ENCODE measurements at regions not wholly inside any gene's neighbourhood (a gene's known extent, or its start where the extent isn't known, plus 50 kb on each side); places are given as distances from the start of the nearest gene placed in this dataset.

GRCh38 chr5:2532809-2533208 lies 218.7 kb downstream of the IRX2 start:
- no peak for DNase-seq (ENCODE audit: low spot score)

GRCh38 chr5:2531318-2531717 lies 220.2 kb downstream of the IRX2 start:
- DNase-seq (ENCODE audit: low spot score): no peak

- no peak for DNase-seq (ENCODE audit: low spot score)
Measured at GRCh38 chr5:2530609-2531008, 220.9 kb downstream of the IRX2 start.

GRCh38 chr5:2529371-2530092 lies 221.9 kb downstream of the IRX2 start:
- no peak for DNase-seq (ENCODE audit: low spot score)

- DNase-seq (ENCODE audit: low spot score): no peak
Measured at GRCh38 chr5:2525351-2525750, 226.1 kb downstream of the IRX2 start.

GRCh38 chr5:2524620-2525019 lies 226.9 kb downstream of the IRX2 start:
- no peak for DNase-seq (ENCODE audit: low spot score)

- DNase-seq (ENCODE audit: low spot score): no peak
Measured at GRCh38 chr5:2523180-2523579, 228.3 kb downstream of the IRX2 start.

GRCh38 chr5:2522372-2522771 lies 229.1 kb downstream of the IRX2 start:
- no peak for DNase-seq (ENCODE audit: low spot score)

GRCh38 chr5:2519153-2519552 lies 232.3 kb downstream of the IRX2 start:
- no peak for DNase-seq (ENCODE audit: low spot score)

- no peak for DNase-seq (ENCODE audit: low spot score)
Measured at GRCh38 chr5:2517451-2517850, 234.0 kb downstream of the IRX2 start.

GRCh38 chr5:2515180-2515764 lies 236.2 kb downstream of the IRX2 start:
- DNase-seq (ENCODE audit: low spot score): no peak

- no peak for DNase-seq (ENCODE audit: low spot score)
Measured at GRCh38 chr5:2514484-2514883, 237.0 kb downstream of the IRX2 start.

- DNase-seq (ENCODE audit: low spot score): no peak
Measured at GRCh38 chr5:2511706-2512105, 239.8 kb downstream of the IRX2 start.

- no peak for DNase-seq (ENCODE audit: low spot score)
Measured at GRCh38 chr5:2511126-2511525, 240.4 kb downstream of the IRX2 start.

- no peak for DNase-seq (ENCODE audit: low spot score)
Measured at GRCh38 chr5:2509527-2509926, 241.9 kb downstream of the IRX2 start.

GRCh38 chr5:2508514-2508913 lies 243.0 kb downstream of the IRX2 start:
- no peak for DNase-seq (ENCODE audit: low spot score)

GRCh38 chr5:2507611-2508010 lies 243.9 kb downstream of the IRX2 start:
- no peak for DNase-seq (ENCODE audit: low spot score)

- DNase-seq (ENCODE audit: low spot score): no peak
Measured at GRCh38 chr5:2506603-2507002, 244.9 kb downstream of the IRX2 start.

- no peak for DNase-seq (ENCODE audit: low spot score)
Measured at GRCh38 chr5:2505217-2505616, 246.3 kb downstream of the IRX2 start.

- no peak for DNase-seq (ENCODE audit: low spot score)
Measured at GRCh38 chr5:2502970-2503594, 248.4 kb downstream of the IRX2 start.

- DNase-seq (ENCODE audit: low spot score): no peak
Measured at GRCh38 chr5:2499917-2500316, 251.6 kb downstream of the IRX2 start.

GRCh38 chr5:2496891-2497290 lies 254.6 kb downstream of the IRX2 start:
- DNase-seq (ENCODE audit: low spot score): no peak

GRCh38 chr5:2496126-2496525 lies 255.4 kb downstream of the IRX2 start:
- DNase-seq (ENCODE audit: low spot score): no peak

- DNase-seq (ENCODE audit: low spot score): no peak
Measured at GRCh38 chr5:2493356-2493755, 258.1 kb downstream of the IRX2 start.
